ENCODE measurements at regions not wholly inside any gene's neighbourhood (a gene's known extent, or its start where the extent isn't known, plus 50 kb on each side); places are given as distances from the start of the nearest gene placed in this dataset.

DNA sequence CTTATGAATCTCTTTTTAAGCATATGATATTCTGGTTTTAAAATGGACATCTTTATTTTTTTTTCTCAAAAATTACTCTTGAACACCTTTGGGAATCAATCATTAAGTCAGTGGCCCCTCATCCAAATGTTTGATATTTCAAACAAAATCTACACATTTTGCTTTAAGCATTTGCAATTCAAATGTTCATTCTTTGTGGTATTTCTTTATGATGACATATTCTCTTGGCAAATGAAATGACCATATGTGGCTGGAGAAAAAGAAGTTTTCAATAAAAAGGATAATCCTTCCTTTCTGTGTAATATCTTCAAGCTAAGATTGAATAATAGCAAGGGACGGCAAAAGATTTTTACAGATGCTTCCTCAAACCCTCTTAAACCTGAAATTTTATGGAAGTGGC is 420.8 kb downstream of the MTRR start:
- no peak for TF ChIP-seq POLR2A (IDR thresholded peaks at IDR 0.05)
- TF ChIP-seq, protein P1, sequence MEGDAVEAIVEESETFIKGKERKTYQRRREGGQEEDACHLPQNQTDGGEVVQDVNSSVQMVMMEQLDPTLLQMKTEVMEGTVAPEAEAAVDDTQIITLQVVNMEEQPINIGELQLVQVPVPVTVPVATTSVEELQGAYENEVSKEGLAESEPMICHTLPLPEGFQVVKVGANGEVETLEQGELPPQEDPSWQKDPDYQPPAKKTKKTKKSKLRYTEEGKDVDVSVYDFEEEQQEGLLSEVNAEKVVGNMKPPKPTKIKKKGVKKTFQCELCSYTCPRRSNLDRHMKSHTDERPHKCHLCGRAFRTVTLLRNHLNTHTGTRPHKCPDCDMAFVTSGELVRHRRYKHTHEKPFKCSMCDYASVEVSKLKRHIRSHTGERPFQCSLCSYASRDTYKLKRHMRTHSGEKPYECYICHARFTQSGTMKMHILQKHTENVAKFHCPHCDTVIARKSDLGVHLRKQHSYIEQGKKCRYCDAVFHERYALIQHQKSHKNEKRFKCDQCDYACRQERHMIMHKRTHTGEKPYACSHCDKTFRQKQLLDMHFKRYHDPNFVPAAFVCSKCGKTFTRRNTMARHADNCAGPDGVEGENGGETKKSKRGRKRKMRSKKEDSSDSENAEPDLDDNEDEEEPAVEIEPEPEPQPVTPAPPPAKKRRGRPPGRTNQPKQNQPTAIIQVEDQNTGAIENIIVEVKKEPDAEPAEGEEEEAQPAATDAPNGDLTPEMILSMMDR (IDR thresholded peaks at IDR 0.05) = no peak
- intact Hi-C loops (cut with DNase I) = no loop called here
- no peaks in the 10 kb centered on the region for H3K27me3 ChIP-seq
- no peaks in the 10 kb centered on the region for H3K9me3 ChIP-seq
- no peaks in the 10 kb centered on the region for H3K4me1 ChIP-seq
- DNase-seq = no peak
- WGBS, 2 donors = 80 to 83% methylated on average over 1 of the region's 1 CpG
- H3K36me3 ChIP-seq = no peaks in the 10 kb centered on the region
- H3K4me3 ChIP-seq = no peak overlapping the region
- no peak overlapping the region for H3K27ac ChIP-seq

DNA sequence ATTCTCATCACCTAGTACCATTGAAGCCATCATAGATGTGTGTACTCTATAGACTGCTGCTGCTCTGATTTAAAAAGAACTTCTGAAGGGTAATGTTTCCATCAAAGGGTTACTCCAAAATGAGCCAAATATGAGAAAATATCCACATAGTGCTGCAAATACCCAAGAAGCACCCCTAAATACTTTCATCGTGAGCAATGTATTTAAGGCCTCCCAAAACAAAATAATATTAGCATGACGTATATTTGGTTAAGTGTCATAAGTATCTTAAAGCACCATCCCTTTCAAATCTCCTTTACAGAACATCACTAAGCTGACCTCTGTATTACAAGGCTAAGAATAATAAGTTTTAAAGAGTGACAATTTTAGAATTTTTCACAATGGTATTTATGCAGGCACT is 421.8 kb downstream of the MTRR start:
- WGBS, 2 donors = 89 to 96% methylated on average over 2 of the region's 2 CpGs
- DNase-seq = no peak
- TF ChIP-seq EP300 (IDR thresholded peaks at IDR 0.05) (no peak), POLR2AphosphoS5 (IDR thresholded peaks at IDR 0.05) (no peak), POLR2A (IDR thresholded peaks at IDR 0.05) (no peak)
- TF ChIP-seq, protein P1 (IDR thresholded peaks at IDR 0.05) = no peak
- Histone ChIP-seq H3K9me3 (no peaks in the 10 kb centered on the region), H3K27ac (no peak overlapping the region), H3K27me3 (no peaks in the 10 kb centered on the region), H3K4me1 (no peaks in the 10 kb centered on the region), H3K36me3 (no peaks in the 10 kb centered on the region), H3K4me3 (no peak overlapping the region)
- intact Hi-C loops (cut with DNase I) = no loop called here

DNA sequence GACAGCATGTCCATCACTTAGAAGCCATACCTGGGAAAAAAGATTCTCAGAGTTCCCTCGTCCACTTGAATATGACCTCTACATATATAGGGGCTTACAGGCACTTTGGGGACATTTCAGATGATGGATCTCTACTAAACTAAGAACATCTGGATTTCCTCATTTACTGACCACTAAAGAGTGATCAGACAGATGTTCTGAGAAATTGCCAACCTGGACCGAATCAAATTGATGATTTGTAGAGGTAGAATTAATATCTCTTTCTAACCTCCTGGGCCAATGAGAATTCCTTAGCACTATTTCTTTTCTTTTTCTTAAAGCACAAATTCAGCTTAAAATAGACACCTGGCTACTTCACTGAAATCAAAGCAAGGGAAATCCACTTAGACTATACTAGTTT is 422.7 kb downstream of the MTRR start:
- Histone ChIP-seq H3K9me3 (no peaks in the 10 kb centered on the region), H3K4me1 (no peaks in the 10 kb centered on the region), H3K27ac (no peak overlapping the region), H3K36me3 (no peaks in the 10 kb centered on the region), H3K27me3 (no peaks in the 10 kb centered on the region), H3K4me3 (no peak overlapping the region)
- intact Hi-C loops (cut with DNase I) = no loop called here
- no peak for DNase-seq
- WGBS, 2 donors = 89 to 93% methylated on average over 2 of the region's 2 CpGs
- TF ChIP-seq, protein P1 (IDR thresholded peaks at IDR 0.05) = no peak
- TF ChIP-seq EP300 (IDR thresholded peaks at IDR 0.05) = no peak
- TF ChIP-seq POLR2A (IDR thresholded peaks at IDR 0.05) = no peak
- TF ChIP-seq POLR2AphosphoS5 (IDR thresholded peaks at IDR 0.05) = no peak

DNA sequence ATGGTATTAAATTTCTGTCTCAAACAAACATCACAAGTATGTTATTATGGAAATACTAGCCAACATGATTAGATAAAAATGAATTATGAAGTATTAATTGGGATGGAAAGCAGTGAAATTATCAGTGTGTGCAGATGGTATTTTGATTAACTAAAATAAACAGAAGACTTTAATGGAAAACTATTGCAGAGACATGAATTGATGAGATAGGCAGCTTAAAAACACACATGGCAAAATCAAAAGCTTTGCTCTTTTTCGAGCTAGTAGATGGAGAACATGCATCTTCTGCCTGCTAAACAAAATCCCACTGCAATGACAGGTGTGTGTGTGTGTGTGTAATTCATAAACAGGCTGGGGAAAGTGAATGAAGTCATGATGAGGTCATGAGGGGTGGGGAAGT is 426.2 kb downstream of the MTRR start:
- Histone ChIP-seq H3K9me3 (no peaks in the 10 kb centered on the region), H3K27ac (no peak overlapping the region), H3K36me3 (no peaks in the 10 kb centered on the region), H3K4me1 (no peaks in the 10 kb centered on the region), H3K27me3 (no peaks in the 10 kb centered on the region), H3K4me3 (no peak overlapping the region)
- intact Hi-C loops (cut with DNase I) = no loop called here
- no peak for DNase-seq
- TF ChIP-seq POLR2AphosphoS5 (IDR thresholded peaks at IDR 0.05) = no peak
- no peak for TF ChIP-seq EP300 (IDR thresholded peaks at IDR 0.05)
- WGBS, 2 donors = 71 to 80% methylated on average over 1 of the region's 1 CpG

DNA sequence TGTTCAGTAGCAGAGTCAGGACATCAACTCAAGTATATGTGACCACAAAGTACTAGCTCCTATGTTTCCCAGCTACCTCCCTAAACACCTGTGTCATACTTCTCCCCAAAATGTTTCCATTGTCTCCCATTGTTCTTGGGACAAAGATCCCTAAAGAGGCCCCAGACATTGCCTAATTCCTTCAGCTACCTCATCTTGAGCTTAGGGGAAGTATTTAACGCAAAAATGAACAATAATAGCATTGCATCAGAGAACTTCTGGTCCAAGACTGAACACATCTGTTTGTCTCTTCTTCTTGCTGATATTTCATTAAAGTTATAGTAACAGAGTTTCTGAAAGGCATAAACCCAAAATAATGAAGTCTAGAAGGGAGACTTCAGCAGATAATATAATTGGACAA is 430.8 kb downstream of the MTRR start:
- Histone ChIP-seq H3K4me1 (no peaks in the 10 kb centered on the region), H3K27me3 (no peaks in the 10 kb centered on the region), H3K9me3 (no peaks in the 10 kb centered on the region), H3K36me3 (no peaks in the 10 kb centered on the region), H3K27ac (no peak overlapping the region), H3K4me3 (no peak overlapping the region)
- TF ChIP-seq EP300 (IDR thresholded peaks at IDR 0.05) (no peak), POLR2A (IDR thresholded peaks at IDR 0.05) (no peak), POLR2AphosphoS5 (IDR thresholded peaks at IDR 0.05) (no peak)
- intact Hi-C loops (cut with DNase I) = no loop called here
- no peak for DNase-seq
- WGBS, 2 donors = 75 to 85% methylated on average over 1 of the region's 1 CpG

DNA sequence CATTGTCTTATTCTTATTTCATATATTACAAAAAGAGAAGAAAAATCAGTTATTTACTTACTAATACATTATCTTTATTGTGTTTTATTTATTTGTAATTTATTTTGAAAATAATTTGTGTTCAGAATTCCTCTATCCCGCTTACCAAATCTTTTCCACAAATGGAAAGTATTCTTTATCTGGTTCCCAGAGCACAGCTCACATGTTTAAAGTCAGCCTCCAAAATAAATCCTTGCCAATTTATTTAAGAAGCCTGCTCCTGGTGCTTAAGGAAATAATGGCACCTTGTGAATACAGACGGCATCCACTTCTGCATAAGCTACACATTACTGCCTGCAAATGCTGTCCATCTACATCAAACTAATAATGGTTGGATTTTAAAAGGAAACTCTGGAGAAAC is 435.4 kb downstream of the MTRR start:
- intact Hi-C loops (cut with DNase I) = no loop called here
- Histone ChIP-seq H3K27ac (no peak overlapping the region), H3K4me3 (no peak overlapping the region), H3K9me3 (no peaks in the 10 kb centered on the region), H3K36me3 (no peaks in the 10 kb centered on the region), H3K4me1 (no peaks in the 10 kb centered on the region), H3K27me3 (no peaks in the 10 kb centered on the region)
- WGBS, 2 donors = 81 to 83% methylated on average over 2 of the region's 2 CpGs
- no peak for DNase-seq
- TF ChIP-seq POLR2A (IDR thresholded peaks at IDR 0.05) = no peak
- TF ChIP-seq, protein P1 (IDR thresholded peaks at IDR 0.05) = no peak
- no peak for TF ChIP-seq EP300 (IDR thresholded peaks at IDR 0.05)
- TF ChIP-seq POLR2AphosphoS5 (IDR thresholded peaks at IDR 0.05) = no peak
